PC-9 (cell line): ENCODE measurements at regions not wholly inside any gene's neighbourhood (a gene's known extent, or its start where the extent isn't known, plus 50 kb on each side); places are given as distances from the start of the nearest gene placed in this dataset.

Experiments used
- BruUV-seq: library from RNA; stranded (reverse); fragments of 400-500 nt; replicated peaks from 2 replicates; lab custom pipeline; 2021; lab: Mats Ljungman, UMichigan
- CTCF ChIA-PET: fragments of 300-600 bp; sonication (Branson Sonifier 250); formaldehyde crosslinking; loops from one replicate; lab custom pipeline; 2022; ENCODE audit warnings: antibody characterized with exemption; lab: Charles Lee
- POLR2A ChIA-PET: fragments of 300-600 bp; sonication (Branson Sonifier 250); formaldehyde crosslinking; loops from one replicate; lab custom pipeline; 2022; ENCODE audit warnings: antibody characterized with exemption; ENCODE audit not compliant: unreplicated experiment; lab: Charles Lee
- DNase-seq, 2 experiments: peaks; one replicate each; pipeline versions ENCODE4 v3.0.0 to v3.0.0-alpha.2; 2015 to 2022; ENCODE audit warnings: mixed read lengths in 1 of 2
- H2AFZ ChIP-seq: fragments of 200-600 bp; sonication (generic); 2 replicates; pipeline ENCODE4 v1.8.1; 2017; ENCODE audit warnings: antibody characterized with exemption
- H3F3A ChIP-seq: fragments of 200-600 bp; sonication (generic); 2 replicates; pipeline ENCODE4 v1.8.1; 2017; ENCODE audit warnings: antibody characterized with exemption, mild to moderate bottlenecking, low read depth; ENCODE audit not compliant: insufficient read depth
- H3K27ac ChIP-seq: fragments of 200-600 bp; sonication (generic); 2 replicates; pipeline ENCODE4 v1.6.1; 2016; ENCODE audit warnings: mixed run types
- H3K27me3 ChIP-seq: fragments of 200-600 bp; sonication (generic); 2 replicates; pipeline ENCODE4 v1.6.1; 2016; ENCODE audit warnings: low read depth, mixed run types; ENCODE audit not compliant: insufficient read depth
- H3K36me3 ChIP-seq: fragments of 200-600 bp; sonication (generic); 2 replicates; pipeline ENCODE4 v1.6.1; 2016; ENCODE audit warnings: low read depth, mixed run types
- H3K4me1 ChIP-seq: fragments of 200-600 bp; sonication (generic); replicated peaks from 2 replicates; pipeline ENCODE4 v1.6.1; 2016; ENCODE audit warnings: mixed run types; ENCODE audit not compliant: insufficient read depth
- H3K4me2 ChIP-seq: fragments of 200-600 bp; sonication (generic); 2 replicates; pipeline ENCODE4 v1.6.1; 2017; ENCODE audit warnings: mixed run types
- H3K4me3 ChIP-seq: fragments of 200-600 bp; sonication (generic); 2 replicates; pipeline ENCODE4 v1.6.1; 2016; ENCODE audit warnings: mixed run types
- H3K79me2 ChIP-seq: fragments of 200-600 bp; sonication (generic); 2 replicates; pipeline ENCODE4 v1.6.1; 2017; ENCODE audit warnings: low read depth, mixed run types
- H3K9me2 ChIP-seq: fragments of 200-600 bp; sonication (generic); 2 replicates; pipeline ENCODE4 v1.8.1; 2017; ENCODE audit warnings: mild to moderate bottlenecking; ENCODE audit not compliant: insufficient read depth
- H3K9me3 ChIP-seq: fragments of 200-600 bp; sonication (generic); 2 replicates; pipeline ENCODE4 v1.8.1; 2016; ENCODE audit warnings: low read depth; ENCODE audit not compliant: insufficient read depth
- H4K20me1 ChIP-seq: fragments of 200-600 bp; sonication (generic); 2 replicates; pipeline ENCODE4 v1.8.1; 2017; ENCODE audit not compliant: insufficient read depth
- EZH2 ChIP-seq: fragments of 200-600 bp; sonication (generic); IDR thresholded peaks from 2 replicates; pipeline ENCODE4 v1.8.0; 2017; ENCODE audit warnings: antibody characterized with exemption, low read depth
- intact Hi-C: fragments of 100-400 bp; cut with micrococcal nuclease; formaldehyde crosslinking; loops from one replicate; pipeline ENCODE4 v1.10.0; 2022; ENCODE audit not compliant: unreplicated experiment
- TF ChIP-seq, protein P1 (sequence below): fragments of 200-600 bp; sonication (generic); conservative IDR thresholded peaks from 2 replicates; pipeline ENCODE4 v1.6.1; 2017; ENCODE audit warnings: mixed run types, antibody characterized with exemption, mild to moderate bottlenecking, moderate library complexity

DNA sequence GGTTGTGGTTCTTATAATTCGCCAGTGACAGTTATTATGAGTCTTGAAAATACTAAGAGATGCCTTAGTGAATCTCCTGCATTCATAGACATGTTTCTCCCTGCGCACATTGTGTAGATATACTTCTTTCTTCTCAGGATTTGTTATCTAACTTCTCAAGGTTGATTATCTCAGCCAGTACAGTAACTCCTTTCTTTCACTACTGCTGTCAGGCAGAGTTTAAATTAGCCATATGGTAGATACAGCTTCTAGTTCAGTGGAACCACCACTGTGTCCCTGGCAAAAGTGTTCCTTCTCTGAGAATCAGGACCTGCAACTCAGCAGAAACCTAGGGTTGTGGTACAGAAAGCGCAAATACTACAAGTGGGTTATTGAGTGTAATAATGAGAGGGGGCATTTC, 175.0 kb upstream of the SGO1 start:
- BruUV-seq = no TSS peak
- no peaks in the 10 kb centered on the region for H3F3A ChIP-seq
- peaks cover 4% of the 10 kb centered on the region; the same call in 1 of the 2 replicates for H3K27me3 ChIP-seq
- H3K4me3 ChIP-seq = no peak overlapping the region
- TF ChIP-seq, protein P1, sequence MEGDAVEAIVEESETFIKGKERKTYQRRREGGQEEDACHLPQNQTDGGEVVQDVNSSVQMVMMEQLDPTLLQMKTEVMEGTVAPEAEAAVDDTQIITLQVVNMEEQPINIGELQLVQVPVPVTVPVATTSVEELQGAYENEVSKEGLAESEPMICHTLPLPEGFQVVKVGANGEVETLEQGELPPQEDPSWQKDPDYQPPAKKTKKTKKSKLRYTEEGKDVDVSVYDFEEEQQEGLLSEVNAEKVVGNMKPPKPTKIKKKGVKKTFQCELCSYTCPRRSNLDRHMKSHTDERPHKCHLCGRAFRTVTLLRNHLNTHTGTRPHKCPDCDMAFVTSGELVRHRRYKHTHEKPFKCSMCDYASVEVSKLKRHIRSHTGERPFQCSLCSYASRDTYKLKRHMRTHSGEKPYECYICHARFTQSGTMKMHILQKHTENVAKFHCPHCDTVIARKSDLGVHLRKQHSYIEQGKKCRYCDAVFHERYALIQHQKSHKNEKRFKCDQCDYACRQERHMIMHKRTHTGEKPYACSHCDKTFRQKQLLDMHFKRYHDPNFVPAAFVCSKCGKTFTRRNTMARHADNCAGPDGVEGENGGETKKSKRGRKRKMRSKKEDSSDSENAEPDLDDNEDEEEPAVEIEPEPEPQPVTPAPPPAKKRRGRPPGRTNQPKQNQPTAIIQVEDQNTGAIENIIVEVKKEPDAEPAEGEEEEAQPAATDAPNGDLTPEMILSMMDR = no peak
- TF ChIP-seq EZH2 = no peak
- no peaks in the 10 kb centered on the region for H3K79me2 ChIP-seq
- H3K4me1 ChIP-seq = no peaks in the 10 kb centered on the region
- no peak overlapping the region for H3K4me2 ChIP-seq
- ChIA-PET POLR2A (no interaction called here), CTCF (no interaction called here)
- no peaks in the 10 kb centered on the region for H3K9me2 ChIP-seq
- H2AFZ ChIP-seq = no peak overlapping the region
- no peak overlapping the region for H3K27ac ChIP-seq
- no peaks in the 10 kb centered on the region for H3K36me3 ChIP-seq
- H3K9me3 ChIP-seq = no peaks in the 10 kb centered on the region
- no peaks in the 10 kb centered on the region for H4K20me1 ChIP-seq
- intact Hi-C loops = no loop called here
- DNase-seq = no peak

DNA sequence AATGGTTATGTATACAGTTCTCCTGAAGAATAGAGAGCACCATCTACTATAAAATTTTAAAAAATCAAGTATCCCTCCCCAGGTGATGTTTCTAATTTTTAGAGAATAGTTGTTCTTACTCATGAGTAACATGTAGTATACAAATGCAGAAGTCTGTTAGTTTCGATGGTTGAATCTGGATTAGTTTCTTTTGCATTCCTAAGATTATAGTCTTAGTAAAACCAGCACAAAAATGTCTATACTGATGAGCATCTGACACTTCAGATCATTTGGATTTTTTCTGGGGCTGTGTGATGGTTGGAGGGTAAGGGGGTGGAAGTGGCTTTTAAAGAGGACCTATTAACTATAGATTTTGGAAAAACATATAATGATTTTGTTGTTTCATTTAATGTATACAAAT, 167.3 kb upstream of the SGO1 start:
- no peaks in the 10 kb centered on the region for H4K20me1 ChIP-seq
- no peaks in the 10 kb centered on the region for H3K27me3 ChIP-seq
- no peaks in the 10 kb centered on the region for H3K4me1 ChIP-seq
- H3K9me2 ChIP-seq = no peaks in the 10 kb centered on the region
- H3K36me3 ChIP-seq = no peaks in the 10 kb centered on the region
- intact Hi-C loops = no loop called here
- no peaks in the 10 kb centered on the region for H3K9me3 ChIP-seq
- BruUV-seq = no TSS peak
- ChIA-PET CTCF (no interaction called here), POLR2A (no interaction called here)
- no peaks in the 10 kb centered on the region for H3F3A ChIP-seq
- no peak overlapping the region for H2AFZ ChIP-seq
- H3K4me3 ChIP-seq = no peak overlapping the region
- no peak for DNase-seq
- H3K79me2 ChIP-seq = no peaks in the 10 kb centered on the region
- TF ChIP-seq, protein P1 = no peak
- TF ChIP-seq EZH2 = no peak
- H3K27ac ChIP-seq = no peak overlapping the region
- H3K4me2 ChIP-seq = no peak overlapping the region

DNA sequence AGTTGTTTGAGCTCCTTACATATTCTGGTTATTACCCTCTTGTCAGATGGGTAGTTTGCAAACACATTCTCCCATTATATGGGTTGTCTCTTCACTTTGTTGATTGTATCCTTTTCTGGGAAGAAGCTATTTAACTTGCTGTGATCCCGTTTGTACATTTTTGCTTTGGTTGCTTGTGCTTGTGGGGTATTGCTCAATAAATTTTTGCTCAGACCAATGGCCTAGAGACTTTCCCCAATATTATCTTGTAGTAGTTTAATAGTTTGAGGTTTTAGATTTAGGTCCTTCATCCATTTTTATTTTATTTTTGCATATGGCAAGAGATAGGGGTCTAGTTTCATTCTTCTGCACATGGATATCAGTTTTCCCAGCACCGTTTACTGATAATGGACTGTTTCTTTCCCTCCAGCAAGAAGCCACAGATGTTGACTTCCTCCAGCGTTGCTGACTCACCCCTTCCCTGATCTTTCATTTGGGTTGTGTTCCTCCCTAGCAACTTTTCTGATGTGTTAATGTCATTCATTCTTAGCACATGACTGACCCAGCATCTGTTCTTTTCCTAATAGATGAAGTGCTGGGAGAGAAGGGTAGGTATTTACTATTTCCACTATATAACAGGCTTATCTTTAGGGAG, 166.7 kb upstream of the SGO1 start:
- no peaks in the 10 kb centered on the region for H3F3A ChIP-seq
- no TSS peak for BruUV-seq
- H4K20me1 ChIP-seq = no peaks in the 10 kb centered on the region
- DNase-seq = no peak
- H3K4me2 ChIP-seq = no peak overlapping the region
- H3K27ac ChIP-seq = no peak overlapping the region
- intact Hi-C loops = no loop called here
- H3K27me3 ChIP-seq = no peaks in the 10 kb centered on the region
- no peaks in the 10 kb centered on the region for H3K4me1 ChIP-seq
- TF ChIP-seq EZH2 = no peak
- TF ChIP-seq, protein P1 = no peak
- H3K4me3 ChIP-seq = no peak overlapping the region
- H3K9me3 ChIP-seq = no peaks in the 10 kb centered on the region
- no peaks in the 10 kb centered on the region for H3K36me3 ChIP-seq
- no peaks in the 10 kb centered on the region for H3K79me2 ChIP-seq
- no peak overlapping the region for H2AFZ ChIP-seq
- POLR2A ChIA-PET = no interaction called here
- H3K9me2 ChIP-seq = no peaks in the 10 kb centered on the region
- CTCF ChIA-PET = no interaction called here
